ENCODE measurements at regions not wholly inside any gene's neighbourhood (a gene's known extent, or its start where the extent isn't known, plus 50 kb on each side); places are given as distances from the start of the nearest gene placed in this dataset.

GRCh38 chr2:71785516-71785981, 332.2 kb downstream of the DYSF start:
- DNase-seq = no peak

- DNase-seq = no peak
Measured at GRCh38 chr2:71784734-71785511, 331.6 kb downstream of the DYSF start.

DNA sequence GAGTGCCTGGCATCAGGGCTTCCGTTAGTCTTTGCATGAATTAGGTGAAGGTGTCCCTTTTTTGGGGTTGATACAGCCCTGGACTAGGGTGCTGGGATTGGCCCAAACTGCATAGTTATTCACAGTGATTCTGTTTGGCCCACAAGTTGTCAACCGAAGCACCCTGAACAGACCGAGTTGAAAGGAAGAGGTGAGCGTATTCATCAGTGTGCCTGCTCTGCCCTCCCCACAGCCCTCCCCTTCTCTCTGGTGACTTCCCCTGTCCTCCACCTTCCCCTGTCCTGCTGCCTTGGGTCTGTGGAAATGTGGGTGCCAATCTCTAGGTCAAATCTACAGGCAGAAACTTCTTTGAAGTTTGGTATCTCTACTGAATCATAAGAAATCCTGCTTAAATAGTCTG, 330.5 kb downstream of the DYSF start:
- DNase-seq = no peak

DNA sequence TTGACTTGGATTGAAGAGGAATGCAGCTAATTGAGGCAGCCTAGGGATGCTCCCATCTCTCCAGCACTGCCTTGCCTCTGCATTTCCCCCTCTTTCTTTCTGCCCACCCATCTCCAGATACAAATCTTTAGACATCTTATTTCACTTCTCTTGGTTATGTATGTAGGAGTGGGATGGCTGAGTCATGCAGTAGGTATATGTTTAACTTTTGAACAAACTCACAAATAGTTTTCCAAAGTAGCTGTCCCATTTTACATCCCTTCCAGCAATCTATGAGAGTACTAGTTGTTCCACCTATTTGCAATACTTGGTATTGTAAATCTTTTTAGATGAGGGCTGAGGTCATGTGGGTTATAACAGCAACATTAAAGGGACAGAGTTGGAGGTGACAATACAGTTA, 329.9 kb downstream of the DYSF start:
- DNase-seq = no peak

- DNase-seq = no peak
Measured at GRCh38 chr2:71782323-71782722, 329.0 kb downstream of the DYSF start.

DNA sequence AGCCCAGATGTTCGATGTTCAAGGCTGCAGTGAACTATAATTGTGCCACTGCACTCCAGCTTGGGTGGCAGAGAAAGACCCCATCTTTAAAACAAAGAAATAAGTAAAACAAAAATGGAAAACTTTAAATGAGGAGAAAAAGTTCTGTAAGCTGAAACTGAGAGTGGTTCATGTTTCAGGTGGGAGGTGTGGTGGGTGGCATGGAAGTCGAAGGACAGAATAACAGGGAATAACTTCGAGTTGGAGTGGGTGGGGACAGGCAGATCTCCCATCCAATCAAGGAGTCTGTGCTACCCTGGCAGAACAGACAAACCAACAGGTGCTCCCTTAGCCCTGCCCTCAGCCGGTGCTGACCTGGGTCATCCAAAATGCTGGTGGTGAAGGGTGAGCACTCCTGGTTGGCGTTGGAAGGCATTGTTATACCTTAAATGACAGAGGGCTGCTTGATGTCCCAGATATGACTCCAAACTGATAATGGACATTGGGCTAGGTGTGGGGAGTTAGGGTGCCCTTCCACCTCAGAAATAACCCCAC, 328.4 kb downstream of the DYSF start:
- DNase-seq = no peak

GRCh38 chr2:71780162-71780561, 326.8 kb downstream of the DYSF start:
- DNase-seq = no peak

GRCh38 chr2:71779774-71780105, 326.4 kb downstream of the DYSF start:
- no peak for DNase-seq

DNA sequence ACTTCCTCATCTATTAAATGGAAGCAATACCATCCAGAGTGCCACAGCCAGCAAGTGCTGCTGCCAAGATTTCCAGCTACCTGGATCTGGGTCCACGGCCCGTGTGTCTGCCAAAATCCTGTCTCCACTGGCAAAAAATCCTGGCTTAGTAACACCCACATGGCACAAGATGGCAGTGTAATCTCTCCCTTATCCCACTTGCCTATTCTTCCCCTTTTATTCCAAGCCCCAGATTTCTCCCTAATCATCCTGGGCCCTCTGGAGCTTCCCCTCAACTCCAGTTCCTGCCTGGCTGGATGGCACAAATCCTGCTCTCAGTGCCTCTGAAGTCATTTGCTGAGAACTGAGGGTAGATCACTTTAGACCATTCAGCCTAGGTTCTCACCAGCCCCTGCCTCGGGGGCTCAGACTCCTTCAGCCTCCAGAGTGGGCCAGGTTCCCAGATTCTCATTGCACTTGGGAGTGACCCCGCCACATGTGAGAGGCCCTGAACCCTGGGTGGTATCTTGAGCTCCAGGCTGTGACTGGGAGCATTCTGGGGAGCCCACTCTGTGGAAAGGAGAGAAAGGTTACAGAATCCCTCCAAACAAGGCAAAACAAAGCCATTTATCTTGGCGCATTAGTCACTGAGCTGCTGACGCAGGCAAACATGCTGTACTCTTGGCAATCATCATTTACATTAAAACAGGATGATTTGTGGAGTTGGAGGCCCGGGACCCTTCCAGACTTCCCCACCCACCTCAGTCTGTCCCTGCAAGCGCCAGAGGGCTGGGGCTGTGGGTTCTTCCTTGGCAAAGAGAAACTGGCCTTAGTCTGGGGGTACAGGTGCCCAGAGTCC, 325.8 kb downstream of the DYSF start:
- DNase-seq = no peak

- DNase-seq = no peak
Measured at GRCh38 chr2:71778514-71778913, 325.2 kb downstream of the DYSF start.

GRCh38 chr2:71777946-71778345, 324.6 kb downstream of the DYSF start:
- no peak for DNase-seq

GRCh38 chr2:71776227-71776626, 322.9 kb downstream of the DYSF start:
- no peak for DNase-seq

GRCh38 chr2:71773218-71773617, 319.9 kb downstream of the DYSF start:
- no peak for DNase-seq

GRCh38 chr2:71772510-71773172, 319.3 kb downstream of the DYSF start:
- no peak for DNase-seq

GRCh38 chr2:71767663-71768062, 314.3 kb downstream of the DYSF start:
- DNase-seq = no peak

- no peak for DNase-seq
Measured at GRCh38 chr2:71759060-71759459, 305.7 kb downstream of the DYSF start.

DNA sequence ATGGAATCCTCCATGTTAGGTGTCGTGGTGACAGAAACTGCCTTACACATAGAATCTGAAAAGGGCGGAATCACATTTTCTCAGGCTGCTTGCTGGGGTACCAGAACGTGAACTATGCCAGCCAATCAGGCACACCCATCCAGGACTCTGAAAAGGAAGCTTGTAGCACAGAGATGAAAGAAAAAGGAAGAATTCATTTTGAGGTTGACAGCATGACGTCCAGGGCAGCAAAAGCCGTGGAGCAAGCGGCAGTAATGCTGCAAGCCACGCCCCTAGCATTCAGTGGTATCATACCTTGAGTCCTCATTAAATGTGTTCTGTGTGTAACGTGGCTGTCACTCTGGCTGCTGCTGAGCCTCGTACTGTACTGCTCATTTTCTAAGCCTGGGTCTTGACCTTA, 304.0 kb downstream of the DYSF start:
- no peak for DNase-seq

DNA sequence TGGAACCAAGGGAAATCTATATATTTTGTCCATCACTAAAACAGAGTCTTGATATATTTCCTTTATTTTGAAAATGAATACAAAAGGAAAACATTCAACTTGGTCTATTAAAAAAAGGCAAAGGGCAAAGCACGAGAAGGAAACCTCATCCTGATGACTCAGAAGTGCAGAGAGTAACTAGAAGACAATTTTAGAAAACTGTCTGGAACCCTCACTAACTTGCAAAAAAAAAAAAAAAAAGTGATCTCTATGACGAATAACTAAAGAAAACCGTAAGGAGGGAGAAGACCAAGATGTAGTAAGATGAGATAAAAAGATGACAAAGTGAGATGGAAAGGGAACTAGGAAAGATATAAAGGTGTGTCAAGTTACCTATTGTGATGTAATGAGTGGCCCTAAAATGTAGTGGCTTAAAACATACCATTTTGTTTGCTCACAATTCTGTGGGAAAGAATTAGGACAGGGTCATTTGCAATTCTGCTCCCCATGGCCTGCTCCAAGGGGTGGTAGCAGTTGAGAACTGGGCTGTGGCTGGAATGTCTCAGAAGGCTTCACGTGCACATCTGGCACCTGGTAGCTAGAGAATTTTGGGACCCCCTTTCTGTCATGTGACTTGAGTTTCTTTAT, 303.0 kb downstream of the DYSF start:
- DNase-seq = no peak

GRCh38 chr2:71751590-71751989, 298.2 kb downstream of the DYSF start:
- DNase-seq = no peak

DNA sequence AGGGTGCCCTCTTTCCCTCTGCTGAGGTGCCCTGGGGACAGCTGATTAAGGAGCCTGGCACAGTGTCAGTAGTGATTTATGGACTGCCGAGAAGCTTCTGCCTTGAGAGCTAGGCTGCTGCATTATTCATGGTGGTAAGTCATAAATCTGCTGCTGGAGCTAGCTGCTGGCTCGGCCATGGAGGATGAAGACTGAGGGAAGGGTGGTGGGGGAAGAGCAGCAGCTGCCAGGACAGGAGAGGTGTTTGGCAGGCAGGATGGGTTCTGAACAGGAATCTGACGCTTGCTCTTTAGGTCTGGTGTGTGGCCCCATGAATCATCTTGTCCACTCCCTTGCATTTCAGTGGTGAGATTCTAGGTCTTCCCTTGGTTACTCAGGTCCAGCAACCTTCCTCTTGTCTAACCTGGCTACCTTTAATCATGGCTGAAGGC, 296.3 kb downstream of the DYSF start:
- no peak for DNase-seq

DNA sequence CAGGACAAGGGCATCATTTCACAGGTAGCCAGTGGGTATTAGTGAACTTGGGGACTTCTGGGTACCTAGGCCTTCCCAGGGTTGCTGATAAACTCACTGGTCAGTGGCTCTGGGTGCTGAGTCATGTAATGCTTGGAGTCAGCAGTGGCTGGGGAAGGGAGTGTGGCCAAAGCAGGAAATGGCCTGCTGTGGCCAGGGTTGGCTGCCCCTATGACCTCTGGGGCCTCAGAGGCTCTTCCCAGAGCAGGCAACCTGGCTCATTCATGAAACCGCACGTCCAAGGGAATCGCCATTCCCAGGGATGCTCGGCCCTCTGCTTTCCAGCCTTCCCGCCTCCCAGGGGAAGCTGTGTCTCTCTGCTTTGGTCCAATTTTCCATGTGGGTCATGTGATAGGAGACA, 294.9 kb downstream of the DYSF start:
- no peak for DNase-seq

DNA sequence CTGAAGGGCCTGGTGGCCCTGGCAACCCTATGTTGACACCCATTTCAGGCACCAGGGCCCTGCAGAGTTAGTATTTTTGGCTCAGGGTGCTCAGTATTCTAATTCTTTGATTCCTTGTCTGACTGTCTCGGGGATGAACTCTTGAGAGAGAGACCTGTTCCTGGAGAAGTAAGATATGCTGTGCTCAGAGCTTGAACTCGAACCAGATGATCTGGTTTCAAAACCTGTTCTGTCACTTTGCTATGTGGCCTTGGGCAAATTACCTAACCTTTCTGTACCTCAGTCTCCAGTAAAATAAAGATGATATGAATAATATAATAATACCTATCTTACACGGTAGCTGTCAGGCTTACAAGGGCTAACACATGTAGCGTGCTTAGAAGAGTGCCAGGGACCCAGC, 294.2 kb downstream of the DYSF start:
- DNase-seq = no peak

DNA sequence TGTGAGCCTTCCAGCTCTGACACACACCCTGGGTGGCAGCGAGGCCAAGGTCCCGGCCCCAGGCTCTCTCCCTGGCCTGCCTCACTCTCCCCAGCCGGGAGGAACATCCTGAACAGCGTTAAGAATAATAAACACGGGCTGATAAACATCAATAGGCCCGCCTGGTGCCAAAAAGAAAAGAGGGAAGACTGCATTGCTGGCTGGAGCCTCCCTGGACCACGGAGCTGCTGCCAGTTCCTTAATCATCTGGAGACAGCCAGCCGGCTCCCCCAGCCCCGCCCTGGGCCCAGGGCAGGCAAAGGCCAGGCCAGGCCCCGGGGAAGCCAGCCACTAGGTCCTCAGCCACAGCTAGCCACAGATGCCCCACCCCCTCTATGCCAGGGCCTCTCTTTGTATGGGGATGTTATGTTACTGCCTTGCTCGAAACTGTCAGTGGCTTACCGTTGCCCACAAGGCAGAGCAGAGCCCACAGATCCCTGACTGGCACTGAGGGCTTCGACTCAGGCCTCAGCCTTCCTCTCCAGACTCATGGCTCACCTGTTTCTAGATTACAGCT, 293.7 kb downstream of the DYSF start:
- no peak for DNase-seq
